PFSK-1 (cell line): ENCODE measurements at regions not wholly inside any gene's neighbourhood (a gene's known extent, or its start where the extent isn't known, plus 50 kb on each side); places are given as distances from the start of the nearest gene placed in this dataset.

ENCODE experiments used
- FOXP2 ChIP-seq: optimal IDR thresholded peaks from 2 replicates; pipeline ENCODE3; 2011; ENCODE audit warnings: borderline replicate concordance, control low read depth, inconsistent platforms; ENCODE audit not compliant: insufficient read depth; ENCODE audit errors: extremely low read length, extremely low read depth
- POLR2AphosphoS5 ChIP-seq: IDR thresholded peaks from 2 replicates; pipeline ENCODE4 v1.6.1; 2012; ENCODE audit warnings: low read depth, mild to moderate bottlenecking, control low read depth, low read length, moderate library complexity
- REST ChIP-seq, 2 experiments: IDR thresholded peaks; 2 replicates each; pipeline versions ENCODE4 v1.6.1 to v1.8.0; 2011 to 2012; ENCODE audit warnings: low read depth in 2 of 2, low read length in 2 of 2, control low read depth in 1 of 2, inconsistent platforms in 1 of 2, mild to moderate bottlenecking in 1 of 2, moderate library complexity in 1 of 2; ENCODE audit not compliant: insufficient read depth in 1 of 2
- SIN3A ChIP-seq: IDR thresholded peaks from 2 replicates; pipeline ENCODE4 v1.6.1; 2012; ENCODE audit warnings: mild to moderate bottlenecking, low read length, moderate library complexity, borderline replicate concordance; ENCODE audit not compliant: insufficient read depth
- TAF1 ChIP-seq: IDR thresholded peaks from 2 replicates; pipeline ENCODE4 v1.6.1; 2012; ENCODE audit warnings: low read length, control low read depth, borderline replicate concordance; ENCODE audit not compliant: insufficient read depth

- TF ChIP-seq REST (IDR thresholded peaks at IDR 0.05; ENCODE audit: insufficient read depth in 1 of 2, low read depth in 2 of 2, low read length in 2 of 2): no peak
- TF ChIP-seq POLR2AphosphoS5: no peak
- TF ChIP-seq SIN3A: no peak
- no peak for TF ChIP-seq FOXP2
- TF ChIP-seq TAF1: no peak
Measured at GRCh38 chr13:105463011-105463501, 1072.4 kb downstream of the EFNB2 start.

- TF ChIP-seq TAF1: no peak
- no peak for TF ChIP-seq REST (IDR thresholded peaks at IDR 0.05; ENCODE audit: insufficient read depth in 1 of 2, low read depth in 2 of 2, low read length in 2 of 2)
- TF ChIP-seq POLR2AphosphoS5: no peak
Measured at GRCh38 chr13:105462098-105462497, 1073.4 kb downstream of the EFNB2 start.

GRCh38 chr13:105452895-105453294 is 1082.6 kb downstream of the EFNB2 start:
- TF ChIP-seq REST (IDR thresholded peaks at IDR 0.05; ENCODE audit: insufficient read depth in 1 of 2, low read depth in 2 of 2, low read length in 2 of 2) (no peak), FOXP2 (no peak), TAF1 (no peak), SIN3A (no peak), POLR2AphosphoS5 (no peak)

GRCh38 chr13:105450784-105451183 is 1084.7 kb downstream of the EFNB2 start:
- no peak for TF ChIP-seq TAF1
- no peak for TF ChIP-seq SIN3A
- no peak for TF ChIP-seq REST (IDR thresholded peaks at IDR 0.05; ENCODE audit: insufficient read depth in 1 of 2, low read depth in 2 of 2, low read length in 2 of 2)
- TF ChIP-seq FOXP2: no peak
- no peak for TF ChIP-seq POLR2AphosphoS5

- no peak for TF ChIP-seq POLR2AphosphoS5
- TF ChIP-seq SIN3A: no peak
Measured at GRCh38 chr13:105448811-105449210, 1086.7 kb downstream of the EFNB2 start.
